VCaP (cell line): ENCODE measurements at regions not wholly inside any gene's neighbourhood (a gene's known extent, or its start where the extent isn't known, plus 50 kb on each side); places are given as distances from the start of the nearest gene placed in this dataset.

Experiments
- H3K27ac ChIP-seq: fragments of 450-650 bp; 2 replicates; pipeline ENCODE4 v1.5.1; 2017
- TF ChIP-seq, protein P1 (sequence below): fragments of 450-650 bp; conservative IDR thresholded peaks from 2 replicates; pipeline ENCODE4 v1.5.1; 2017; ENCODE audit warnings: mild to moderate bottlenecking, moderate library complexity

DNA sequence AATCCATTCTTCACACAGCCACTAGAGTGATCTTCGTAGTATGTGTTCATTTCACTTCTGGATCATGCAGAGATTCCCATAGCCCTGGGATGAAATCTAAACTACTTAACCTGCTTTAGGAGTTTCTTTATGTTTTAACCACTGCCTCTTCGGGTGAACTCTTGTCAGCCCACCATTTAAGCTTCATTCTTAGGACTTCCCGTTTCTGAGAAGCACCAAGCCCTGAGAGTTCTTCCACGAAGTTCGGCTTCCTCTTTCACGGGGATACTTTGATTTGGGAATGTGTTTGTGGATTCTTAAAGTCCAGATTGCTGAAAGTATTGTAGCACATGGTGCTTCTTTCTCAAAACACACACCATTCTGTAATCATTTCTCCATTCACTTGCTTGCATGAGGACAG, 205.0 kb downstream of the UBE2E3 start:
- no peak overlapping the region for H3K27ac ChIP-seq
- TF ChIP-seq, protein P1, sequence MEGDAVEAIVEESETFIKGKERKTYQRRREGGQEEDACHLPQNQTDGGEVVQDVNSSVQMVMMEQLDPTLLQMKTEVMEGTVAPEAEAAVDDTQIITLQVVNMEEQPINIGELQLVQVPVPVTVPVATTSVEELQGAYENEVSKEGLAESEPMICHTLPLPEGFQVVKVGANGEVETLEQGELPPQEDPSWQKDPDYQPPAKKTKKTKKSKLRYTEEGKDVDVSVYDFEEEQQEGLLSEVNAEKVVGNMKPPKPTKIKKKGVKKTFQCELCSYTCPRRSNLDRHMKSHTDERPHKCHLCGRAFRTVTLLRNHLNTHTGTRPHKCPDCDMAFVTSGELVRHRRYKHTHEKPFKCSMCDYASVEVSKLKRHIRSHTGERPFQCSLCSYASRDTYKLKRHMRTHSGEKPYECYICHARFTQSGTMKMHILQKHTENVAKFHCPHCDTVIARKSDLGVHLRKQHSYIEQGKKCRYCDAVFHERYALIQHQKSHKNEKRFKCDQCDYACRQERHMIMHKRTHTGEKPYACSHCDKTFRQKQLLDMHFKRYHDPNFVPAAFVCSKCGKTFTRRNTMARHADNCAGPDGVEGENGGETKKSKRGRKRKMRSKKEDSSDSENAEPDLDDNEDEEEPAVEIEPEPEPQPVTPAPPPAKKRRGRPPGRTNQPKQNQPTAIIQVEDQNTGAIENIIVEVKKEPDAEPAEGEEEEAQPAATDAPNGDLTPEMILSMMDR: no peak

DNA sequence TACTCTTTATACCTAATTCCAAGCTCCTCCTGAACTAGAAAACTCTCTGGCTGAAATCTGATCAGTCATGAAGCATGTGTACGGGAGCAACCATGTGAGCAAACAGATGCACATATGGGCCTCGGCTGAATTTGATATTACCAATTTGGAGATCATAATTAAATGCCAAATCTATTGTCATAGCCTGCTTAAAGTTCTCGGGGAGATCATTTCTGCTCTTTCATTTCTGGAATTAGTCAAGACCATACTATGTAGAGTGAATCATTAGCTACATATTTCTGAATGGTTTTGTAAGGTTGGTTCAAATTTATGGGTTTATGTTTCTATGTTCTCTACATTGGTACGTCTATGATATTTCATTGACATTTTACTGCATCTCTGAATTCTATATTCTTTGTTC, 205.5 kb downstream of the UBE2E3 start:
- TF ChIP-seq, protein P1: no peak
- H3K27ac ChIP-seq: no peak overlapping the region

DNA sequence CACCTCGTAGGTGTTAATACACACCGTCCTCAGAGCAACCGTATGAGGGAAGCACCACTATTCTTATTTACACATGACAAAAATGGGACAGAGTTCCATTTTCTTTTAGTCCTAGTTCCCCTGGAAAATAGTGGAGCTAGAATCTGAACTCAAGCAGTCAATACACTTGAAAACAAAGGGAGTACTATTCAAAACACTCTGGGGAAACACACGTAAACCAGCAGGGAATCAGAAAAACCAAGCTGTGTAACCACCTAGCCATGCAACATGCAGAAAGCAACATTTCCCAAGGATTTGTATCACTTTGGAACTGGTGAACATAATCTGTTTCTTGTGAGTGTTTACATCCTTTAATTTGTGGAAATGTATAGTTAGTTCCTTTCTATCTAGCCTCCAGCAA, 208.2 kb downstream of the UBE2E3 start:
- H3K27ac ChIP-seq: no peak overlapping the region

DNA sequence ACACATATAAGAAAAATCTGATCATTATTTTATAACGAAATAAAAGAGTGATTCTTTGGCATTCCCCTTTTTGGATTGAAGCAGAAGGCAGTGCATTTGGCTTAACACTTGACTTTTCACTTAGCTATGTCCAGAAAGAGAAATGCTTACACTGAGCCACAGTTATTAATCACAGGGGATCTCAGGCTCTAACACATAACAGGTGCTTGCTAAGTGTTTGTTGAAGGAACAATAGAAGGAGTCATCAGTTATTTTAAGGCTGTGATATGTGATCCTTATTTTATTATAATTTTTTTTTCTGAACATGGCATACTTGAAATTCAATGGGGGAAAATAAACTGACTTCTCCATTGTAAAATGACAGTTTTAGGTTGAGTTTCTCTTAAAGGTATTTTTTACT, 209.5 kb downstream of the UBE2E3 start:
- H3K27ac ChIP-seq: no peak overlapping the region
- TF ChIP-seq, protein P1: no peak

More for the DNA sequence above, 208.2 kb downstream of the UBE2E3 start:
- TF ChIP-seq, protein P1: no peak

- TF ChIP-seq, protein P1: no peak
- H3K27ac ChIP-seq: no peak overlapping the region
Measured at GRCh38 chr2:181190711-181191110, 210.3 kb downstream of the UBE2E3 start.

DNA sequence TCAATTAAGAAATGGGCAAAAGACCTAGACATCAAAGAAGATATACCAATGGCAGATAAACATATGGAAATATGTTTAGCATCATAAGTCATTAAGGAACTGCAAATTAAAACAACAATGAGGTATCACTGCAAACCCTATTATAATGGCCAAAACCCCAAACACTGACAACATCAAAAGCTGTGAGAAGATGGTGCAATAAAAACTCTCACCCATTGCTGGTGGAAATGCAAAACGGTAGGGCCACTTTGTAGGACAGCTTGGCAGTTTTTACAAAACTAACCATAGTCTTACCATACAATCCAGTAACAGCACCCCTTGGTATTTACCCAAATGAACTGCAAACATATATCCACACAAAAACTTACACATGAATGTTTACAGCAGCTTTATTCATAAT, 213.1 kb downstream of the UBE2E3 start:
- H3K27ac ChIP-seq: no peak overlapping the region
- TF ChIP-seq, protein P1: no peak

DNA sequence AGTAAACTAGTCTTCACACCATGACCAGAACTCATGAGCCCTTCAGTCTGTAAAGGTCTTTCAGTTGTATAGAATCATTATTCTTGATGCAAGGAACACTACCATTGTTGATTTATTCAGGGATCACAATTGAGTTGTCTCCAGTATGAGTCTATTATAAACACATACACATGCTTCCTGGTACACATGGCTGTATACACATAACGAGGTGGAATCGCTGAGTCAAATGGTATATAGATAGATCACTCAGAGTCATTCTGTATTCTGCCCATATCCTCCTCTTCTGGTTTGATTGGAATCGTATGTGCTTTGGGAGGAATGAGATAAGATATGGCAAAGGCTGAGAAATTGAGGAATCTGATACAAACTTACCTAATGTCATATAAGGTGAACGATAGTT, 216.0 kb downstream of the UBE2E3 start:
- TF ChIP-seq, protein P1: no peak
- H3K27ac ChIP-seq: no peak overlapping the region
